Kidney epithelial cell (primary cell): ENCODE measurements at regions not wholly inside any gene's neighbourhood (a gene's known extent, or its start where the extent isn't known, plus 50 kb on each side); places are given as distances from the start of the nearest gene placed in this dataset.

Experiments
- DNase-seq: peaks from one replicate; pipeline ENCODE4 v3.0.0-alpha.2; 2010; ENCODE audit warnings: low read depth
- H3K27me3 ChIP-seq: 2 replicates; pipeline ENCODE4 v1.6.0; 2011; ENCODE audit warnings: low read length; ENCODE audit not compliant: control insufficient read depth, insufficient read depth
- H3K36me3 ChIP-seq: 2 replicates; pipeline ENCODE4 v1.5.1; 2011; ENCODE audit warnings: low read length; ENCODE audit not compliant: control insufficient read depth, insufficient read depth
- H3K4me3 ChIP-seq: 2 replicates; pipeline ENCODE4 v1.5.1; 2011; ENCODE audit warnings: low read depth, mild to moderate bottlenecking, control low read depth, low read length
- CTCF ChIP-seq: IDR thresholded peaks from 2 replicates; pipeline ENCODE4 v1.5.1; 2011; ENCODE audit warnings: mild to moderate bottlenecking, moderate library complexity, low read length, control low read depth, inconsistent platforms; ENCODE audit not compliant: insufficient read depth, poor library complexity, severe bottlenecking

GRCh38 chr1:218765753-218766152 is 407.9 kb upstream of the LYPLAL1 start:
- DNase-seq = no peak
- no peaks in the 10 kb centered on the region for H3K27me3 ChIP-seq
- no peaks in the 10 kb centered on the region for H3K36me3 ChIP-seq
- no peak overlapping the region for H3K4me3 ChIP-seq
- no peak for TF ChIP-seq CTCF

- Histone ChIP-seq H3K4me3 (no peak overlapping the region), H3K27me3 (no peaks in the 10 kb centered on the region), H3K36me3 (no peaks in the 10 kb centered on the region)
- DNase-seq = no peak
- no peak for TF ChIP-seq CTCF
These were observed 401.7 kb upstream of the LYPLAL1 start for GRCh38 chr1:218771931-218772330.

- H3K27me3 ChIP-seq = no peaks in the 10 kb centered on the region
- H3K36me3 ChIP-seq = no peaks in the 10 kb centered on the region
- no peak overlapping the region for H3K4me3 ChIP-seq
- no peak for TF ChIP-seq CTCF
- DNase-seq = peak; percentile 16
These were observed 401.1 kb upstream of the LYPLAL1 start for GRCh38 chr1:218772575-218772974.

- no peak for DNase-seq
- no peak for TF ChIP-seq CTCF
- Histone ChIP-seq H3K27me3 (no peaks in the 10 kb centered on the region), H3K4me3 (no peak overlapping the region), H3K36me3 (no peaks in the 10 kb centered on the region)
These were observed 398.1 kb upstream of the LYPLAL1 start for GRCh38 chr1:218775501-218776021.

- Histone ChIP-seq H3K27me3 (no peaks in the 10 kb centered on the region), H3K4me3 (no peak overlapping the region), H3K36me3 (no peaks in the 10 kb centered on the region)
- no peak for TF ChIP-seq CTCF
- DNase-seq = no peak
These were observed 395.2 kb upstream of the LYPLAL1 start for GRCh38 chr1:218778257-218779126.
